ENCODE measurements at regions not wholly inside any gene's neighbourhood (a gene's known extent, or its start where the extent isn't known, plus 50 kb on each side); places are given as distances from the start of the nearest gene placed in this dataset.
A peak's percentile ranks its signal among the peaks of the same experiment; 100 is the strongest.
"Not testable (repeated sequence)": the region's sequence is repeated elsewhere in the genome, so short reads cannot be mapped to it uniquely, and the experiment has no call there.

DNA sequence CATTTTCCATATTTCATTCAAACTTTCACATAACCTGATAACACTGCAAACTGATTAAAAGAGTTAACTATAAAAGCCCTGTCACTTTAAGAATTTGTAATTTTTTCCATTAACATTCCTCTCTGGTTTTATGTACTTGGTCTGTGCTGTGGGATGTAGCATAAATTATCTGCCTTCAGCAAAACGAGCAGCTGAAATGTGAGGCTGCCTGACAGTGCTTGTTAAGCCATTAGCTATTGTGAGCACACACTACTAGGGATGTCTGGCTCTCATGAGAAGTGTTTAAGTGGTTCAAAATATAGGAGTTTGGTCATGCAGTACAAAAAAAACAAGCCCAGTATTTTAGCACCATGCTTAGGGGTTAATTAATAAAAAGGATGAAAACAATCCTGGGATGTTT, 63.0 kb downstream of the HOXA1 start:
- no peak for DNase-seq (ENCODE audit: low read depth)

DNA sequence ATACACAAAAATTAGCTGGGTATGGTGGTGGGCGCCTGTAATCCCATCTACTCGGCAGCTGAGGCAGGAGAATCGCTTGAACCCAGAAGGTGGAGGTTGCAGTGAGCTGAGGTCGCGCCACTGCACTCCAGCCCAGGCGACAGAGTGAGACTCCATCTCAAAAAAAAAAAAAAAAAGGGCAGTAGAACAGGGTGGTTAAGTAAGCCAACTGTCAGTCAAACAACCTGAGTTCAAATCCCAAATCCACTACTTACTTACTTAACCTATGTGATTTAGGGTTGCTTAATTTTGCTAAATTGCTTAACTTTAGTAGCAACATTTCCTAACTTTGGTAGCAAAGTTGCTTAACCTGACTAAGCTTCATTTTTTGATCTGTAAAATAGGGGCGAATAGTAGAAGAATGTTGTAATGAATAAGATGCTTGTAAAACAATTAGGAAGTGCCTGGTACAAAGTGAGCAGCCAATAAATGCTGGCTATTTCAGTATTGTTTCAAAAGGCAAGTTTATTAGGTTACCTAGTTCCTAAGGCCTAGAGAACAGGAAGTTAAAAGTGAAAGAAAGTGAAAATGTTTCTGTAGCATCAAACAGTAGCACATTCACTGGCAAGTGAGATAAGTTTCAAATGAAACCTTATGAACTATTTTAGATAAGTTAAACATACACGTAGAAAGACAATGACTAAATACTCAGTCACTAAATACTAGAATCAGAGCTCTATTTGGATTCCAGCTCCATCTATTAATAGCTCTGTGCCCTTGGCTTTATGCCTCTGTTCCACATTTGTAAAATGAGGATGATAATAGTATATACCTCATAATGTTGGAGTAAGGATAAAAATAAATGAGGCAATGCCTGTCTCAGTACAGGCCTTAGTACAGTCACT, 64.3 kb downstream of the HOXA1 start:
- peak; percentile 68 for DNase-seq (ENCODE audit: low read depth)

DNA sequence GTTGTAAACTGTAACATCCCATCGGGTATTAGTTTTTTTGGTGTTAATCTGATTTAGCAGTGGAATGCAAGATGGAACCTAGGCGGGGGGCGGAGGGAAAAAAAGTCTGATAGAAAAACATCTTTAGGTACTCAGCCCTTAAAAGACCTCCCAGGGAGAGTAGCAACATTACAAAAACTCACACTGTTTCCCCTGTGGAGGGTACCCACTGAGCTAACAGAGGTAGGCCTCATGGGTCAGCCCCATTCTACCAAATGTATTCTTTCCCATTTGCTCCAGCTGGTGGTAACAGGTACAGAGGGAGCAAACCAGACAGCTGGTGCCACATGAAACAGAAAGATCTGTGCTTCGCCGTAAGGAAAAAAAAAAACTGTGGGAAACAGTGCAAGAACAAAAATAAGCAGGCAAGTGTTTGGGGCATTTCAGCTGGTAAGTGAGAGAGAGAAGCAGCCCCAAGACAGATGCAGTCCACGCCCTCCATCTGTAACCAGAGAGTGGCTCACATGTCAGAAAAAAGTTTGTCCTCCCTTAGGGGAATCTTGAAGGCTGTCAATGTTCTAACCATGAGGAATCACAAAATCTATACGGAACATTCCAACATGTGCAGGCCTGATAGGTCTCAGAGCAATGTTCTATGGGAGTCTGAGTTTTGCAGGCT, 65.3 kb downstream of the HOXA1 start:
- no peak for DNase-seq (ENCODE audit: low read depth)

DNA sequence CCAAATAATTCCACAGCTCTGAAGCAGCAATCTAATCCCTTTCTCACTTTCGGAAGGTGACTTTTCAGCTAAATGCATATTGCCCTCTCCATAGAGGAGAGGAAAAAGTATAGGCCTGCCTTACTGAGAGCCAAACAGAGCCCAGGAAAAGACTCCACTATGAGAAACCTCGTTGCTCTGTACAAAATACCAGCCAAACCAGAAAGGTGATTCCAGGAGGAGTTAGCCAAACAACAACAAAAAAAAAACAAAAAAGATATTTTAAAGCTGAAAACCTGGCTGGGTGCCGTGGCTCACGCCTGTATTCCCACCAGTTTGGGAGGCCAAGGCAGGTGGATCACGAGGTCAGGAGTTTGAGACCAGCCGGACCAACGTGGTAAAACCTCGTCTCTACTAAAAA, 70.5 kb downstream of the HOXA1 start:
- DNase-seq (ENCODE audit: low read depth) = no peak

DNA sequence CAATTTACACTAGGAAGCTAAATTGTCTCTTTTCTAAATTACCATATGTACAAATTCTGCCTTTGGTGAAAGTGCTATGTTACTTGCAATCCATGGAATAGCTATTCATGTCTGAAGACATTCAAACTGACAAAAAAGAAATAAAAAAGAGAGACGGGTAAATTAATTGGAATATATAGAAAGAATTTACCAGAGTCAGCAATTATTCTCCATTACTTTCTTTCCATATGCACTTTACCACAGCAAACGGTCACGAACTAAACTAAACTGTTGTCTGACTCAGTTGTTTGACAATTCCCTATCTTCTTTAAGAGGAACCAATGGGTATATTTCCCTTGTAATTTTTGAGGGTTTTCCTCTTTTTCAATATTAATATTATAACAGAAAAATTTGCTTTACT, 85.7 kb downstream of the HOXA1 start:
- DNase-seq (ENCODE audit: low read depth) = no peak

DNA sequence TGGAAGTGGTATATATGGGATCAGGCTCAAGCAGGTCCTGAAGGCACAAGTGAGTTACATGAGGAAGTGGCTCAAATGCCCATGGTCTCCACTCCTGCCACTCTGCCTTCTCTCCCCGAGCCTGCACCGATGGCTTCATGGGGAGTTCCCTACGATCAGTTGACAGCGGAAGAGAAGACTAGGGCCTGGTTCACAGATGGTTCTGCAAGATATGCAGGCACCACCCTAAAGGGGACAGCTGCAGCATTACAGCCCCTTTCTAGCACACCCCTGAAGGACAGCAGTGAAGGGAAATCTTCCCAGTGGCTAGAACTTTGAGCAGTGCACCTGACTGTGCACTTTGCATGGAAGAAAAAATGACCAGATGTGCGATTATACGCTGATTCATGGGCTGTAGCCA, 95.3 kb downstream of the HOXA1 start:
- no peak for DNase-seq (ENCODE audit: low read depth)

DNA sequence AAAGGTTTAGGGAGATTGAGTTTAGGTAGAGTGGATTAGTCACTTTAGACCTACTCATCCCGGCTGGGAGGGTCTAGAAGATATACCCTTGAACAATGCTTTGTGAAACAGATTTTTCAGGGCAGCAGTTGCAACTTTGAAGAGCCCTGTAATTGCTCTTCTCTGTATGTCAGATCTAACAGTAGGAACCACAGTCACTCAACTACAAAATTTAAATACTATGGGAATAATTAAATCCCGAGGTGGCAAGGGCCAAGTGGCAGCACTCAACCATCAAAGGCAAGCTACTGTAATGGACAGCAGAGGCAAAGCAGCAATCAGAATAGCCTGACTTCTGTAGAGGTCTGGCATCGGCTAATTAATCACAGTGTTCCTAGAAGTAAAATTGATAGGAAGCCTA, 97.5 kb downstream of the HOXA1 start:
- DNase-seq (ENCODE audit: low read depth) = not testable (repeated sequence)

DNA sequence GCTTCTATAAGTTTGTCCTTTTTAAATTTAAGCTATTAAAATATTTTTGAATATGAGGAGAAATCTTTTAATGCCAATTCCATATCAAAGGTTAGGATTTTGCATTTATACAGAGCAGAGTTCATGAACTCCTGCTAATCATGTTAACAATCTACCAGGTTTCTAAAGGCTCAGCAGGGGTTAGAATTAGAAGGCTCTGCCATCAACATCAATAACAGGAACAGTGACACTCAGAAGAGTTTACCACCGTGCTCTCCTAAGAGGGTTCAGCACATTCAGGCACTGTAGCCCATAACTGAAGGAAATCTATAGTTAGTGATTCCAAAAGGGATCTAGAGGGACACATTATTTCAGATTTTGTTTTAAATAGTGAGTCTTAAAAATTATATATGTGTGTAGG, 100.1 kb downstream of the HOXA1 start:
- DNase-seq (ENCODE audit: low read depth) = no peak

DNA sequence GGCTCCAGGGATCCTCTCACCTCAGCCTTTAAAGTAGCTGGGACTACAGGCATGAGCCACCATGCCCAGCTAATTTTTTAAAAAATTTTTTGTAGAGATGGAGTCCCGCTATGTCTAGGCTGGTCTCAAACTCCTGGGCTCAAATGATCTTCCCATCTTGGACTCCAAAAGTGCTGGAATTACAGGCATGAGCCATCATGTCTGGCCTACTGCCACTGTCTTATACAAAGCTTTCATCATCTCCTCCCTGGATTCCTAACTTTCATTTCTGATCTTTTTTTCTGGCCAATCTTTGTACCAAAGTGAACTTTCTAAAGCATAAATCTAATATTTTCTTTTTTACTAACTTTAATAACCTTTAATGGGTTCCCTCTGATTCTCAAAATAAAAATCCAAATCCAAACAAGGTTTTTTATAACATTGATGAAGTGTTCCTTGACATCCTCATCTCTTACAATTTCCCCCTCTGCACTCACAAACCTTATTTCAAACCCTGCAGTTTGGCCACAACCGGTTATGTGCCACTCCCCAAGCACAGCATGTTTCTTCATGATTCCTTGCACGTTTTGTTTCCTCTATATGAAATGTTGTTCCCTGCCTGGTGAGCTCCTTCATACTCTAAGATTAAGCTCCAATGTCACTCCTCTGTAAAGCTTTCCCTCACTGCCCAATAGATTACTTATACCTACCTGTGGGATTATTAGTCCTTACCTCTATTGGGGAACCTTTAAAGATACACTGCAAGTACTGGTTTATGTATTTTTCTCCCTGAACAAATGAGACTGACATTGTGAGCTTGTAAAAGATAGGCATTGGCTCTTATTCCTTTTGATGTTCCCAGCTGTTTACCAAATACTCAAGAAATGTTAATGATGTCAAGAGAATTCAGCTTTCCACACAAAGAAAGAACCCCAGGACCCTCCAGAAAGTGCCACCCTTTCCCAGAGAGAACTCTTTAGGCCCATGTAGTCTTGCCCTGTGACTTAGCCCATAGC, 101.7 kb downstream of the HOXA1 start:
- peak; percentile 67 for DNase-seq (ENCODE audit: low read depth)

DNA sequence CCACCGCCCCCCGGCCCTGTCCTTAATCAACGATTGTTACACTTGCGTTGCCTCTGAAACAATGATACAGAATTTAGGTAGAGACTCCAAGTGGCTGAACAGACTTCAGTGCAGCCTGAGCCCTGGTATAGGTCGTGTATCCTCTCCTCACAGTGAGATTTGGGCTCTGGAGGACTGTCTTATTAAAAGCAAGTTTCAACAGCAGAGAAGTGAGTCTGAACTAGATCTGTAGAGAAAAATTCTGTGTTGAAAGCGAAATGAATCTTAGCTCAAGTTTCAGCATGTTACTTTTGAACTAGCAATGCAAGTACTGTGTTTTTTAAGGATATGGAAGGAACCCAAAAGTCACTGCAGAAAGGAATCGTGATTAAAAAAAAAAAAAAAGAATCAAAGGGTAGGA, 103.1 kb downstream of the HOXA1 start:
- DNase-seq (ENCODE audit: low read depth) = no peak

DNA sequence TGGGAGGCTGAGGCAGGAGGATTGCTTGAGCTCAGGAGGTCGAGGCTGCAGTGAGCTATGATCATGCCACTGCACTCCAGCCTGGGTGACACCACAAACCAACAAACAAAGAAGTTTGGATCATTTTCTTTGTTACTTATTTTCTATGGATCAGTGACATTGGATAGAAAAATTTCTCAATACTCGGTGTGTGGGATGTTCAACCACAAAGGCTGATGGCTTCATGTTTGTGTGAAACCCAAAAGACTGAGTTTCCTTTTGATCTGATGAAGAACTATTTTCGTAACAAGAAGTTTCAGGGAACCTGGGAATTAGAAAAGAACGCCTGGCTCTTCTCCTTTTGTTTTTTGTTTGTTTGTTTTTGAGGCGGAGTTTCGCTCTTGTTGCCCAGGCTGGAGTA, 104.0 kb downstream of the HOXA1 start:
- DNase-seq (ENCODE audit: low read depth) = no peak

DNA sequence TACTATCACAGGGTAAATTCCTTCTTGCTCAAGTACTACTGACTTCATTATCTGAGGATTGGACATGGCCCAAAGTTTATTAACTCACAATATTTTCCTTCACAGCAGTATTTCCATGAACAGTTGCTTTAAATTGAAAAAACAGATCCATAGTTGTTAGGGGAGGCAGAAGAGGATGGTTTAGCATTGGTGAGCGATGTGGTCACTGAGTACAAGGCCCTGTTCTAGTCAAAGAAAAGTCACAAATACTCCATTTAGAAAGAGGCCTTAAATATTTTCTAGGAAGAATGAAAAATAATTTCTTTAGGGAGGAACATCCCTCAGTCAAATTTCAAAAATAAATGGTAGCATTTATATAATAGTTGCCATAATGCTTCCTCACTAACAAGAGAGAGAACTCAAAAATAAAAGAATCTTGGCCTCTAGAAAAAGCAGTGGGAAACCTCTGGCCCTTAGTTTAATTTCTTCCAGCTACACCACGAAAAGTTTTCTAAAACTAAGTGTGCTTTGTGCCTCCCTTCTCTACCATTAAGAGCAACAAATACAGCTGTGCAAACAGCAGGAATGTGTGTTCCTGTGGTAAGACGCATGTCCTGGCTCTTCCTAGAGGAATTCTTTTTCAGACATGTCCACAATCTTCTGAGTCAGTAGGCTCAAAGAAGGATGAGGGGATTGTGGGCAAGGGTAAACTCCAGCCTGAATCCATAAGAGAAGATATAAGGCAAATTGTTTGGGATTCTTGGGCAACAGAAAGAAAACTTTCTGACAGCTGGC, 105.7 kb downstream of the HOXA1 start:
- peak; percentile 7 for DNase-seq (ENCODE audit: low read depth)

DNA sequence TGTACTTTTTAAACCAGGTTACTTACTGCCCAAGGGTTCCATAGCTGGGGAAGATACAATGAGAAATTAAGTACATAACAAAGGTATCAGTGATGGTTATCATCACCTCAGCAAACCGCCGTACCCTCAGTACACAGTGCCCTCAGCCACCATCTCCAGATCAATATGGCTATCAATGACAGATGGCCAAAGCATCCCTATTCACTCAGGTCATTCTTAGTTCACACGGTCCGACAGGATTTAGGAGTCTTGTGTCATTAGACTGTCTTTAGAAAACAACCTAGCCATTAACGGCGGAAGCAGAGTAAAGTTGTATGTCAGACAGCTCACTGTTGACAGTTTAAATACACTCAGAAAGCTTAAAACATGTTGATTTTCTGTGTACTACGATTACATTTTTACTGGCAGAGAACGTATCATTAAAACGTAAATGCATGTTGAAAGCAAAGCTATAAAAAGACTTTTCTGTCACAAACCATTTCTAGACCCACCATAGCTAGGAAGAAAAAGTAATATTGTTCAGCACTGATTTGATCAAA, 106.9 kb downstream of the HOXA1 start:
- DNase-seq (ENCODE audit: low read depth) = no peak

DNA sequence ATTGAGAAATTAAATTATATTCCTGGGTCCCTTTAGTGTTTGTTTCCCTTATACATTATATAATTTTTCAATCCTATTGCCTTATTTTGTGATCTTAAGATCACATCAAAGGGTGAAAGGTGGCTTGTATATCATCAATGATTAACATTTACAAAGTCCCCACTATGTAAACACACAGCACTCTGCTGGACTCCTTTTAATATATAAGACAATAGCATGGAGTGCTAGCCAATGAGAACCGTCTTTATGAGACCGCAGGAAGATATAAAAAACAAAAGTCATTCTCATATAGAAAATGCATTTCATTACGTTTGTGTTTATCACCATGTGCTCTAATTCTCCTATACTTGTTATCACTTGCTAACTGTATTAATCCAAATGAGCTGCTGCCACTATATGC, 108.5 kb downstream of the HOXA1 start:
- DNase-seq (ENCODE audit: low read depth) = no peak

DNA sequence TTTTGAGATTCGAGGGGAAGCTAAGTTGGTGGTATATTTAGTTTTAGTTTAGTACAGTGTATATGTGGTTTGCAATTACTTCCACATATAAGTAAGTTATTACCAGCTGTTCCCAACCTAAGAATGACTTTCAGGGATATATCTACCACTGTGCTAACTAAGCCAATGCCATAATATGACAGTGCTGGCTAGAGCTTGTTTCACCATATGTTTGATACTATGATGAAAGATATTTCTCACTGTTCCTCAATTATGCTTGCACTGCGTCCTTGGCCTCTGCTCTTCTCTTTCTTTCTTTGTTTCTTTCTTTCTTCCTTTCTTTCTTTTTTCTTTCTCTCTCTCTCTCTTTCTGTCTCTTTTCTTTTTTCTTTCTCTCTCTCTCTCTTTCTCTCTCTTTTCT, 113.8 kb upstream of the SKAP2 start:
- no peak for DNase-seq (ENCODE audit: low read depth)

DNA sequence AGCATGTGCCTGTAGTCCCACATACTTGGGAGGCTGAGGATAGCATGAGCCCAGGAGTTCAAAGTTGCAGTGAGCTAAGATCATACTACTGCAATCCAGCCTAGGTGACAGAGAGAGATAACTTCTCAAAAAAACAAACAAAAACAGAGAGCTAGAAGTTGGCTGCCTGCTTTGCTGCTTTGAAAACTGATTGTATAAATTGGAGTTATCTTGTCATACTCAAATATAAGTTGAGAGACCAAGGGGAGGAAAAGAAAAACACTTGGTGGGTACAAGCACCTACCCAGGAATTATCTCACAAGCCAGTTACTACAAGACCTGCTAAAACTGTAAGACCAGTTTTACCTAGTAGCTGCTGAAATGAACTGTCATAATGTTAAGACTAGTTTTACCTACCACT, 112.5 kb upstream of the SKAP2 start:
- DNase-seq (ENCODE audit: low read depth) = no peak

DNA sequence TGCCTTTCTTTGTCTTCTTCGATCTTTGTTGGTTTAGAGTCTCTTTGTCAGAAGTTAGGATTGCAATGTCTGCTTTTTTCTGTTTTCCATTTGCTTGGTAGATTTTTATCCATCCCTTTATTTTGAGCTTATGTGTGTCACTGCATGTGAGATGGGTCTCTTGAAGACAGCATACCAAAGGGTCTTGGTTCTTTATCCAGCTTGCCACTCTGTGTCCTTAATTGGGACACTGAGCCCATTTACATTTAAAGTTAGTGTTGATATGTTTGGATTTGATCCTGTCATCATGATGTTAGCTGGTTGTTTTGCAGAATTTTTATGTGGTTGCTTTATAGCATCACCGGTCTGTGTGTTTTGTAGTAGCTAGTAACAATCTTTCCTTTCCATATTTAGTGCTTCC, 107.5 kb upstream of the SKAP2 start:
- DNase-seq (ENCODE audit: low read depth) = not testable (repeated sequence)

DNA sequence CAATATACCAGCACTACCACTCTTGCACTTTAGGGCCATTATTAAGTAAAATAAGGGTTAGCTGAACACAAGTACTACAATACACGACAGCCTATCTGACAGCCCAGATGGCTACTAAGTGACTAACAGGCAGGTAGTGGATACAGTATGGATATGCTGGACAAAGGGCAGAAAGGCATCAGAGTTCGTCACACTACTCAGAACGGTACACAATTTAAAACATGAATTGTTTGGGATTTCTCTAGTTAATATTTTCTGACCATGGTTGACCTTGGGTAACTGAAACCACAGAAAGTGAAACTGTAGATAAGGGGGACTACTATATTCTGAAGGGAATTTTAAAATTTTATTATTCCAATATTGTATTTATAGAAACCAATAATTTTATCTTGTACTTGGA, 101.3 kb upstream of the SKAP2 start:
- no peak for DNase-seq (ENCODE audit: low read depth)

DNA sequence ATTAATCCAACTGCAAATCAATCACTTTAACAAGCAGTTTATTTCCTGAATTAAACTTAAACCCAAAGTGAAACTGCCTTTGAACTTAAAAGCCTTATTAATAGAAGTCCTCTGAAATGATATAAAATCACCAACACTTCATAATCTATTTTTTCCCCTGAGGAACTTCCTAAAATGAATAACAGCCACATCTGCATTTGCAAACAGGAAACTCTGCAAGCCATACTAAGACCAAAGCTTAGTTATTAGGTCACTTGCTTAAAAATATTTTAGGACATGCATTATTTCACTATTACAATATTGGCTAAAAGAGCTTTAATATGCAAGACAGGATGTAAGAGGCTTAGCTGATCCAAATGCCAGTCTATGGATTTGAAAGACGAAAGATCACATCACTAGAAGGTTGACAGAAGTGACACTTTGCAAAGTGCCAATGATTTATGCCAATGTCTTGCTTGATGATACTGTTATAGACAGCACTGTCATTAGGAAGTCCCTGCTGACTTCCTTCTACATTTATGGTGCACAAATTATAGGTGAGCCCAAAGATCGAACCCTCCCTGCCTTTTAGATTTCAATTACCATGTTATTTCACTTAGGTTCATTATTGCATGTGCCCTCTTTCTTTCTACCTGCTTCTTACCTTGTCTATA, 99.9 kb upstream of the SKAP2 start:
- no peak for DNase-seq (ENCODE audit: low read depth)

DNA sequence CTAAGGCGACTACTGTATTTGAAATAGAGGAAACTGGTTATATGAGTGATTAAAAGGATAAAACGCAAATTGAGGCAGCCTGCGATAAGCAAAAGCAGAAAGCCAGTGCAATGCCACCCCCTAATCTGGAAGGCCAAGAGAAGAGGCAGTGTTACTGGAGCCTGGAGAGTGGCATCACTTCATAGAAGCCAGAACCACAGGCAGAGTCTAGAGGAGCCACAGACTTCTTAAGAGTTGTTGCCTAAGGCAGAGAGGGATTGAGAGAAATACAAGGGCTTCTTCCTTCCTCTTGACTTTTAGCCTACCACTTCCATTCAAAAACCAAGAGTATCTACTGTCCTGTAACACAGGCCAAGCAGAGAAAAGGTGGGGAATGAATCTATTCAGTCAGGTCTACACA, 94.9 kb upstream of the SKAP2 start:
- DNase-seq (ENCODE audit: low read depth) = no peak

DNA sequence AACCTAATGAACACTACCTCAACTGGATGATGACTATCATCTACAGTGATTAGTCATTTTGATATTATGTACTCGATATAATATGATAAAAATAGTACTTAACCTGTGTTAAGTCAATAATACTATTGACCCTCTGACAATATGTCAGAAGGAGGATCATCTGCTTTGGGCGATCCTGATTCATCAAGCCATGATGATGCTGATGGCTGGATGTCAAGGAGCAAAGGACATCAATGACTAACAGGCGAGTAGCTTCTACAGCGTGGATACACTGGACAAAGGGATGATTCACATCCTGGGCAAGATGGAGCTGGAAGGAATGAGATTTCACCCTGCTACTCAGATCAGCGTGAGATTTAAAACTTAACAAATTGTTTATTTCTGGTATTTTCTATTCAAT, 94.4 kb upstream of the SKAP2 start:
- peak; percentile 89 for DNase-seq (ENCODE audit: low read depth)

Data from stromal cell of bone marrow (primary cell).